ENCODE measurements at regions not wholly inside any gene's neighbourhood (a gene's known extent, or its start where the extent isn't known, plus 50 kb on each side); places are given as distances from the start of the nearest gene placed in this dataset.

- TF ChIP-seq CSRNP3 (CRISPR knock-in tag; IDR thresholded peaks at IDR 0.05) (no peak), TCF4 (CRISPR knock-in tag; IDR thresholded peaks at IDR 0.05; ENCODE audit: borderline replicate concordance) (no peak), ZNF70 (CRISPR knock-in tag; IDR thresholded peaks at IDR 0.05) (no peak), ZNF565 (CRISPR knock-in tag; conservative IDR thresholded peaks at IDR 0.05; ENCODE audit: low read depth) (no peak), ZFP3 (CRISPR knock-in tag; IDR thresholded peaks at IDR 0.05) (no peak), BACH2 (CRISPR knock-in tag; IDR thresholded peaks at IDR 0.05; ENCODE audit: borderline replicate concordance) (no peak), TOX (CRISPR knock-in tag; IDR thresholded peaks at IDR 0.05; ENCODE audit: borderline replicate concordance) (no peak), ISL1 (CRISPR knock-in tag; IDR thresholded peaks at IDR 0.05) (no peak), CSDC2 (CRISPR knock-in tag; IDR thresholded peaks at IDR 0.05) (no peak), ZC3H10 (CRISPR knock-in tag; IDR thresholded peaks at IDR 0.05) (no peak)
- no peak for ATAC-seq
Measured at GRCh38 chr12:69036533-69036932, 103.6 kb upstream of the CPM start.

DNA sequence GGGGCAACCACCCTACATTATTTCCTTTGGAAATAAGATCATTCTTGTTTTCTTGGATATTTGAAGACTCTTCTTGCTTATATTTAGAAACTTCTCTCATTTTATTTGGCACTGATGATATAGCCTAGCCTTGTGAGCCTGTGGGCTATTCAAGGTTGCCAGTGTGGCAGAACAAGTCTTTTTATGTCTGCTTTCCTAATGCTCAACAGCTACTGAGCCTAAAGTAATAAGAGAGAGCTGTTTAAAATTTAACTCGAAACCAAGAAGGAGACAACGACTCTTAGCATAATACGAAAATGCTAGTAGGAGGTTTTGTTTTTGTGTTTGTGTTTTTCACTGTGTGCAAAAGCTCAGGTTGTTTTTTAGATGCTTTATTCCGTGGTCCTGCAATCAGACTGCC is 104.0 kb upstream of the CPM start:
- ATAC-seq: no peak
- TF ChIP-seq, protein P1, sequence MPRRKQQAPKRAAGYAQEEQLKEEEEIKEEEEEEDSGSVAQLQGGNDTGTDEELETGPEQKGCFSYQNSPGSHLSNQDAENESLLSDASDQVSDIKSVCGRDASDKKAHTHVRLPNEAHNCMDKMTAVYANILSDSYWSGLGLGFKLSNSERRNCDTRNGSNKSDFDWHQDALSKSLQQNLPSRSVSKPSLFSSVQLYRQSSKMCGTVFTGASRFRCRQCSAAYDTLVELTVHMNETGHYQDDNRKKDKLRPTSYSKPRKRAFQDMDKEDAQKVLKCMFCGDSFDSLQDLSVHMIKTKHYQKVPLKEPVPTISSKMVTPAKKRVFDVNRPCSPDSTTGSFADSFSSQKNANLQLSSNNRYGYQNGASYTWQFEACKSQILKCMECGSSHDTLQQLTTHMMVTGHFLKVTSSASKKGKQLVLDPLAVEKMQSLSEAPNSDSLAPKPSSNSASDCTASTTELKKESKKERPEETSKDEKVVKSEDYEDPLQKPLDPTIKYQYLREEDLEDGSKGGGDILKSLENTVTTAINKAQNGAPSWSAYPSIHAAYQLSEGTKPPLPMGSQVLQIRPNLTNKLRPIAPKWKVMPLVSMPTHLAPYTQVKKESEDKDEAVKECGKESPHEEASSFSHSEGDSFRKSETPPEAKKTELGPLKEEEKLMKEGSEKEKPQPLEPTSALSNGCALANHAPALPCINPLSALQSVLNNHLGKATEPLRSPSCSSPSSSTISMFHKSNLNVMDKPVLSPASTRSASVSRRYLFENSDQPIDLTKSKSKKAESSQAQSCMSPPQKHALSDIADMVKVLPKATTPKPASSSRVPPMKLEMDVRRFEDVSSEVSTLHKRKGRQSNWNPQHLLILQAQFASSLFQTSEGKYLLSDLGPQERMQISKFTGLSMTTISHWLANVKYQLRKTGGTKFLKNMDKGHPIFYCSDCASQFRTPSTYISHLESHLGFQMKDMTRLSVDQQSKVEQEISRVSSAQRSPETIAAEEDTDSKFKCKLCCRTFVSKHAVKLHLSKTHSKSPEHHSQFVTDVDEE (CRISPR knock-in tag; IDR thresholded peaks at IDR 0.05): no peak
- TF ChIP-seq TCF4 (CRISPR knock-in tag; IDR thresholded peaks at IDR 0.05; ENCODE audit: borderline replicate concordance) (no peak), SNAI2 (CRISPR knock-in tag; IDR thresholded peaks at IDR 0.05) (no peak), ZC3H10 (CRISPR knock-in tag; IDR thresholded peaks at IDR 0.05) (no peak), RARB (CRISPR knock-in tag; IDR thresholded peaks at IDR 0.05) (no peak), ESRRG (CRISPR knock-in tag; IDR thresholded peaks at IDR 0.05) (no peak), PPARA (CRISPR knock-in tag; IDR thresholded peaks at IDR 0.05; ENCODE audit: borderline replicate concordance) (no peak), CREB5 (CRISPR knock-in tag; IDR thresholded peaks at IDR 0.05; ENCODE audit: low read depth) (no peak), ZFP3 (CRISPR knock-in tag; IDR thresholded peaks at IDR 0.05) (no peak)

DNA sequence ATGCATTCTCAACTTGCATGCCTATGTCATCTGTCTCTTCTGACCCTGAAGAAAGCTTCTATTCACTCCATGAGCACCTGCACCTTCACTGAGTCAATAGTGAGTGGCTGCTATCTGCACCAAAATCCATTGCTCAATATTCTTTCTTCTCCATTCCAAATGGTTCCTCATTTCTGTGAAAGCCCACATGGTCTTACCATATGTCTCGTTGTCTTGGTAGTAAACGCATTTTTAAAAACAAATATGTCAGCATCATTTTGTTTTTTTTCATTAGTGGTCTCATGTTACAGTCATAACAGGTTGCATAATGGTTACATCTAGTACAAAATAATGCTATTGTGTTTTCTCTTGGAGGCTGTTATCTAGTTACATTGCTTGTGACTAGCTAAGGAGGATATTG is 106.9 kb upstream of the CPM start:
- no peak for TF ChIP-seq ZFP3 (CRISPR knock-in tag; IDR thresholded peaks at IDR 0.05)
- no peak for ATAC-seq

DNA sequence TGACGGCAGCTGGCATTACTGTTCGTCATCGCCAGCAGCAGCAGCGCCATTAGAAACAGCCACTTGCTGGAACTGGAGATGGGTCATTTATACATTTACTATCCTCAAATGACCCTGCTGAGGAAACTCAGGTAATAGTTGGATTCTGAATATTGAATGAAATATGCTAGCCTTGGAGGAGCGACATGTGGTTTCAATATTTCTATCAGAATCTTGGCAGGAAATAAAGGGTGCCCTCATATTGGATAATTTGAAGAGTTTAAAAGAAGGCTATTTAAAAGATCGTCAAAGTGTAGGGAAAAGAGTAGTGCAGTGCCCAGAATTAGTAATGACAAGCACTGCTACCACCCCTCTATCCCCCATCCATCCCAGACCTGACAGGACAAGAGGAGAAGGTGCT is 109.6 kb upstream of the CPM start:
- peak; percentile 74 for ATAC-seq
- TF ChIP-seq ZC3H10 (CRISPR knock-in tag; IDR thresholded peaks at IDR 0.05) (no peak), ESRRG (CRISPR knock-in tag; IDR thresholded peaks at IDR 0.05) (no peak)

DNA sequence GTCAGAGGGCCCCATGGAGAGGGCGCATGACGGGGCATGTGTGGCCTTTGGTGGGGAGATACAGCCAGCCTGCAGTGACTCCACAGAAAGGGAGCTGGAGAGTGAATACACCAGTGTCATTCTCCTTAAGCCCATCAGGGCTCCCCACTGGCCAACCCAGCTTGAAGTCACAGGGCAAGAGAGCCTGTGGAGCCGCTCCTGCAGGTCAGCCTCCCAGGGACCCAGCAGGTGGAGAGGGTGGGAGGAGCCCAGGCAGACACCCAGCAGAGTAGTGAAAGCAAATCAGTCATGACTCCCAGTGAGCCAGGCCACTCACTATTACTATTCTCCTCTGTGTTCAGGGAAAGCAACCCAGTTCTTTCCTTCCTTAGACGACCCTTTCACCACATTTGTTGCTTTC is 110.0 kb upstream of the CPM start:
- ATAC-seq: peak; percentile 86
- no peak for TF ChIP-seq ARNTL (CRISPR knock-in tag; IDR thresholded peaks at IDR 0.05; ENCODE audit: borderline replicate concordance, low read depth)
- no peak for TF ChIP-seq BACH2 (CRISPR knock-in tag; IDR thresholded peaks at IDR 0.05; ENCODE audit: borderline replicate concordance)
- TF ChIP-seq, protein P2, sequence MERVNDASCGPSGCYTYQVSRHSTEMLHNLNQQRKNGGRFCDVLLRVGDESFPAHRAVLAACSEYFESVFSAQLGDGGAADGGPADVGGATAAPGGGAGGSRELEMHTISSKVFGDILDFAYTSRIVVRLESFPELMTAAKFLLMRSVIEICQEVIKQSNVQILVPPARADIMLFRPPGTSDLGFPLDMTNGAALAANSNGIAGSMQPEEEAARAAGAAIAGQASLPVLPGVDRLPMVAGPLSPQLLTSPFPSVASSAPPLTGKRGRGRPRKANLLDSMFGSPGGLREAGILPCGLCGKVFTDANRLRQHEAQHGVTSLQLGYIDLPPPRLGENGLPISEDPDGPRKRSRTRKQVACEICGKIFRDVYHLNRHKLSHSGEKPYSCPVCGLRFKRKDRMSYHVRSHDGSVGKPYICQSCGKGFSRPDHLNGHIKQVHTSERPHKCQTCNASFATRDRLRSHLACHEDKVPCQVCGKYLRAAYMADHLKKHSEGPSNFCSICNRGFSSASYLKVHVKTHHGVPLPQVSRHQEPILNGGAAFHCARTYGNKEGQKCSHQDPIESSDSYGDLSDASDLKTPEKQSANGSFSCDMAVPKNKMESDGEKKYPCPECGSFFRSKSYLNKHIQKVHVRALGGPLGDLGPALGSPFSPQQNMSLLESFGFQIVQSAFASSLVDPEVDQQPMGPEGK (CRISPR knock-in tag; IDR thresholded peaks at IDR 0.05; ENCODE audit: borderline replicate concordance): no peak
- no peak for TF ChIP-seq ESRRG (CRISPR knock-in tag; IDR thresholded peaks at IDR 0.05)
- no peak for TF ChIP-seq CSDC2 (CRISPR knock-in tag; IDR thresholded peaks at IDR 0.05)

- no peak for ATAC-seq
- TF ChIP-seq CSRNP3 (CRISPR knock-in tag; IDR thresholded peaks at IDR 0.05) (no peak), ESRRG (CRISPR knock-in tag; IDR thresholded peaks at IDR 0.05) (no peak), RARB (CRISPR knock-in tag; IDR thresholded peaks at IDR 0.05) (no peak), GLIS3 (CRISPR knock-in tag; IDR thresholded peaks at IDR 0.05) (no peak), ZNF8 (CRISPR knock-in tag; IDR thresholded peaks at IDR 0.05) (no peak), PPARA (CRISPR knock-in tag; IDR thresholded peaks at IDR 0.05; ENCODE audit: borderline replicate concordance) (no peak), BACH2 (CRISPR knock-in tag; IDR thresholded peaks at IDR 0.05; ENCODE audit: borderline replicate concordance) (no peak), ISL1 (CRISPR knock-in tag; IDR thresholded peaks at IDR 0.05) (no peak), ARNTL (CRISPR knock-in tag; IDR thresholded peaks at IDR 0.05; ENCODE audit: borderline replicate concordance, low read depth) (no peak), ZNF565 (CRISPR knock-in tag; conservative IDR thresholded peaks at IDR 0.05; ENCODE audit: low read depth) (no peak), SNAI2 (CRISPR knock-in tag; IDR thresholded peaks at IDR 0.05) (no peak)
- TF ChIP-seq, protein P1 (CRISPR knock-in tag; IDR thresholded peaks at IDR 0.05): no peak
Measured at GRCh38 chr12:69044887-69045286, 111.9 kb upstream of the CPM start.
